ENCODE measurements at regions not wholly inside any gene's neighbourhood (a gene's known extent, or its start where the extent isn't known, plus 50 kb on each side); places are given as distances from the start of the nearest gene placed in this dataset.
"Not testable (repeated sequence)": the region's sequence is repeated elsewhere in the genome, so short reads cannot be mapped to it uniquely, and the experiment has no call there.

- not testable (repeated sequence) for TF ChIP-seq EZH2 (IDR thresholded peaks at IDR 0.05; ENCODE audit: borderline replicate concordance, low read depth, low read length, severe bottlenecking); CTCF (IDR thresholded peaks at IDR 0.05; ENCODE audit: borderline replicate concordance, extremely low read depth, low read length, poor library complexity, severe bottlenecking)
Measured at GRCh38 chr1:198850966-198851365, 212.1 kb downstream of the PTPRC start.

All from DND-41 (cell line).